Breast epithelium (tissue), 4 donors: ENCODE measurements at regions not wholly inside any gene's neighbourhood (a gene's known extent, or its start where the extent isn't known, plus 50 kb on each side); places are given as distances from the start of the nearest gene placed in this dataset.

ENCODE experiments used
- DNase-seq, 2 donors: peaks; one replicate each; pipeline ENCODE4 v3.0.0-alpha.2; 2019; ENCODE audit warnings: low spot score in 2 of 2
- H3K27ac ChIP-seq, 2 donors: fragments of 200-600 bp; sonication (generic) in 1 of 2; one replicate each; pipeline ENCODE4 v1.5.1; 2016 to 2019; ENCODE audit warnings: mild to moderate bottlenecking in 1 of 2
- H3K27me3 ChIP-seq, 2 donors: fragments of 200-600 bp; sonication (generic) in 1 of 2; one replicate each; pipeline versions ENCODE4 v1.5.1 to v1.6.0; 2017 to 2019; ENCODE audit warnings: control low read depth in 1 of 2, mild to moderate bottlenecking in 1 of 2
- H3K36me3 ChIP-seq: fragments of 200-600 bp; one replicate; pipeline ENCODE4 v1.5.1; 2019
- H3K4me1 ChIP-seq, 2 donors: fragments of 200-600 bp; sonication (generic); one replicate each; pipeline ENCODE4 v1.5.1; 2016 to 2019; ENCODE audit warnings: control low read depth in 1 of 2
- H3K4me3 ChIP-seq, 3 donors: fragments of 200-600 bp; sonication (generic); 1 replicate in 2 of 3; 2 replicates in 1 of 3; pipeline ENCODE4 v1.5.1; 2016 to 2019; ENCODE audit warnings: mild to moderate bottlenecking in 3 of 3, moderate library complexity in 2 of 3
- H3K9me3 ChIP-seq, 2 donors: fragments of 200-600 bp; sonication (generic) in 1 of 2; one replicate each; pipeline ENCODE4 v1.5.1; 2016 to 2019; ENCODE audit warnings: control low read depth in 1 of 2
- POLR2A ChIP-seq: fragments of 450-650 bp; IDR thresholded peaks from one replicate; pipeline ENCODE4 v1.6.1; 2016; ENCODE audit warnings: antibody characterized with exemption, mild to moderate bottlenecking, moderate library complexity
- POLR2AphosphoS5 ChIP-seq, 3 donors: sonication (generic); formaldehyde crosslinking; IDR thresholded peaks; one replicate each; pipeline ENCODE4 v1.6.1; 2017; ENCODE audit warnings: antibody characterized with exemption in 3 of 3
- intact Hi-C: fragments of 100-400 bp; cut with DNase I; formaldehyde crosslinking; loops from one replicate; pipeline ENCODE4 v1.15.1; 2023; ENCODE audit warnings: low total_unique reads
- TF ChIP-seq, protein P1 (sequence below), 3 donors: fragments of 450-650 bp; IDR thresholded peaks; one replicate each; pipeline ENCODE4 v1.5.1; 2016 to 2017; ENCODE audit warnings: antibody characterized with exemption in 3 of 3, mild to moderate bottlenecking in 3 of 3, moderate library complexity in 3 of 3

GRCh38 chr11:105206633-105207032 is 67.1 kb upstream of the CARD18 start:
- TF ChIP-seq, protein P1, sequence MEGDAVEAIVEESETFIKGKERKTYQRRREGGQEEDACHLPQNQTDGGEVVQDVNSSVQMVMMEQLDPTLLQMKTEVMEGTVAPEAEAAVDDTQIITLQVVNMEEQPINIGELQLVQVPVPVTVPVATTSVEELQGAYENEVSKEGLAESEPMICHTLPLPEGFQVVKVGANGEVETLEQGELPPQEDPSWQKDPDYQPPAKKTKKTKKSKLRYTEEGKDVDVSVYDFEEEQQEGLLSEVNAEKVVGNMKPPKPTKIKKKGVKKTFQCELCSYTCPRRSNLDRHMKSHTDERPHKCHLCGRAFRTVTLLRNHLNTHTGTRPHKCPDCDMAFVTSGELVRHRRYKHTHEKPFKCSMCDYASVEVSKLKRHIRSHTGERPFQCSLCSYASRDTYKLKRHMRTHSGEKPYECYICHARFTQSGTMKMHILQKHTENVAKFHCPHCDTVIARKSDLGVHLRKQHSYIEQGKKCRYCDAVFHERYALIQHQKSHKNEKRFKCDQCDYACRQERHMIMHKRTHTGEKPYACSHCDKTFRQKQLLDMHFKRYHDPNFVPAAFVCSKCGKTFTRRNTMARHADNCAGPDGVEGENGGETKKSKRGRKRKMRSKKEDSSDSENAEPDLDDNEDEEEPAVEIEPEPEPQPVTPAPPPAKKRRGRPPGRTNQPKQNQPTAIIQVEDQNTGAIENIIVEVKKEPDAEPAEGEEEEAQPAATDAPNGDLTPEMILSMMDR (IDR thresholded peaks at IDR 0.05), result no peak
- TF ChIP-seq POLR2A (no peak), POLR2AphosphoS5 (IDR thresholded peaks at IDR 0.05) (no peak)
- no peaks in the 10 kb centered on the region for H3K4me1 ChIP-seq
- H3K27ac ChIP-seq, result no peak overlapping the region
- no peaks in the 10 kb centered on the region for H3K9me3 ChIP-seq
- no peaks in the 10 kb centered on the region for H3K36me3 ChIP-seq
- no peak for DNase-seq
- no peaks in the 10 kb centered on the region for H3K27me3 ChIP-seq
- intact Hi-C loops, result loop anchor here (5.0 kb wide), 1 partner anchor 1189 kb away; no protein-coding TSS in a partner anchor
- H3K4me3 ChIP-seq, result no peak overlapping the region

- TF ChIP-seq POLR2AphosphoS5 (IDR thresholded peaks at IDR 0.05) (no peak), POLR2A (no peak)
- TF ChIP-seq, protein P1 (IDR thresholded peaks at IDR 0.05), result no peak
- no peaks in the 10 kb centered on the region for H3K9me3 ChIP-seq
- intact Hi-C loops, result loop anchor here (5.0 kb wide), 1 partner anchor 1187 kb away; no protein-coding TSS in a partner anchor
- H3K27me3 ChIP-seq, result no peaks in the 10 kb centered on the region
- no peak for DNase-seq
- no peak overlapping the region for H3K27ac ChIP-seq
- H3K36me3 ChIP-seq, result no peaks in the 10 kb centered on the region
- H3K4me1 ChIP-seq, result no peaks in the 10 kb centered on the region
- H3K4me3 ChIP-seq, result no peak overlapping the region
These were observed 65.1 kb upstream of the CARD18 start for GRCh38 chr11:105204636-105205035.

DNA sequence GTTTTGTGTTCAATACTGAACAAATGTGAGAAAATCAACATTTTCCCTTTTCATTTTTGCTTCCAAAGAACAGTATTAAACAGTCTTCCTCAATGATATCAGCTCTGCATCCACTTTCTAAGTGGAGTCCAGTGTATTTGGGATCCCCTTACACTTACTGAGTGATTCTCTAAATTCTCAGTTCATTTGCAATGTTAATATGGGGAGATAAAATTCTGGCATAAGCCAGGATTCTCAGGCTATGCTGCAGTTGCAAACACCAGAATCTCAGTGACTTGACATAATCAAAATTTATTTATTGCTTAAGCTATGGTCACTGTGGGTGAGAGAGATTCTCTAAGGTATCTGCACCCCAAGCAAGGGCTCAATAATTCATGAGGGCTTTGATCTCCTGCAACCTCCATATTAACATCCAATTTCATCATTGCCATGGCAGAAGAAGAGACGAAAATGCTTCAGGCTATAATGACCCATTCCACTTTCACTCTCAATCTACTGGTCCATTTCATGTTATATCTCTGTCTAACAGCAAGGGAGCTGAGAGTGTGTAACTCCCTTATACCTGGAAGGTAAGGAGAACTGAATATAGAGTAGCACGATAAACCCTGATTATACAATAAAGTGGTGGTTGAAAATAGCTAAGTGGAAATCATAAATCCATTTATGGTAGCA is 64.1 kb upstream of the CARD18 start:
- no peaks in the 10 kb centered on the region for H3K9me3 ChIP-seq
- TF ChIP-seq, protein P1 (IDR thresholded peaks at IDR 0.05), result no peak
- TF ChIP-seq POLR2A, result no peak
- DNase-seq, result no peak
- H3K4me3 ChIP-seq, result no peak overlapping the region
- H3K36me3 ChIP-seq, result no peaks in the 10 kb centered on the region
- H3K4me1 ChIP-seq, result no peaks in the 10 kb centered on the region
- intact Hi-C loops, result no loop called here
- H3K27ac ChIP-seq, result no peak overlapping the region
- no peaks in the 10 kb centered on the region for H3K27me3 ChIP-seq

GRCh38 chr11:105202844-105203548 is 63.4 kb upstream of the CARD18 start:
- intact Hi-C loops, result no loop called here

More at GRCh38 chr11:105202844-105203548, 63.4 kb upstream of the CARD18 start:
- Histone ChIP-seq H3K4me1 (no peaks in the 10 kb centered on the region), H3K4me3 (no peak overlapping the region), H3K9me3 (no peaks in the 10 kb centered on the region), H3K36me3 (no peaks in the 10 kb centered on the region), H3K27me3 (no peaks in the 10 kb centered on the region), H3K27ac (no peak overlapping the region)
- DNase-seq, result no peak
- TF ChIP-seq, protein P1 (IDR thresholded peaks at IDR 0.05), result no peak
- TF ChIP-seq POLR2A, result no peak
- TF ChIP-seq POLR2AphosphoS5 (IDR thresholded peaks at IDR 0.05), result no peak
